NB4 (cell line): ENCODE measurements at regions not wholly inside any gene's neighbourhood (a gene's known extent, or its start where the extent isn't known, plus 50 kb on each side); places are given as distances from the start of the nearest gene placed in this dataset.
"Not testable (repeated sequence)": the region's sequence is repeated elsewhere in the genome, so short reads cannot be mapped to it uniquely, and the experiment has no call there.

ENCODE experiments used
- DNase-seq: peaks from one replicate; pipeline ENCODE4 v3.0.0; 2010; ENCODE audit warnings: low read depth
- H3K4me3 ChIP-seq: one replicate; pipeline ENCODE4 v1.5.1; 2011; ENCODE audit warnings: mild to moderate bottlenecking, low read depth, low read length, moderate library complexity
- MYC ChIP-seq: IDR thresholded peaks from 2 replicates; pipeline ENCODE4 v1.6.1; 2011; ENCODE audit warnings: low read depth, low read length
- POLR2A ChIP-seq: IDR thresholded peaks from 2 replicates; pipeline ENCODE4 v1.6.1; 2011; ENCODE audit warnings: mild to moderate bottlenecking; ENCODE audit not compliant: insufficient read length; ENCODE audit errors: extremely low read depth
- TF ChIP-seq, protein P1 (sequence below): IDR thresholded peaks from 2 replicates; pipeline ENCODE4 v1.6.1; 2011; ENCODE audit warnings: low read depth, low read length
- TF ChIP-seq, protein P2 (sequence below): IDR thresholded peaks from one replicate; pipeline ENCODE4 v1.5.1; 2012; ENCODE audit warnings: low read depth, low read length

DNA sequence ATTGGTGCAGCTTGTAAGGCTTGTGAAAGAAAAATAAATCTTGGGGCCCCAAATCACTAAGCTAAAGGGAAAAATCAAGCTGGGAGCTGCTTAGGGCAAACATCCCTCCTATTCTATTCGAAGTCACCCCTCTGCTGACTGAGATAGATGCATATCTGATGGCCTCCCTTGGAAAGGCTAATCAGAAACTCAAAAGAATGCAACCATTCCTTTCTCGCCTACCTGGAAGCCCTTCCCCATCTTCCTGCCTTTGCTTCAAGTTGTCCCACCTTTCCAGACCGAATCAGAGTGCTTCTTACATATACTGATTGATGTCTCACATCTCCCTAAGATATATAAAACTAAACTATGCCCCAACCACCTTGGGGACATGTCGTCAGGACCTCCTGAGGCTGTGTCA lies 240.3 kb downstream of the SKIDA1 start:
- H3K4me3 ChIP-seq = no peak overlapping the region
- no peak for DNase-seq
- TF ChIP-seq MYC = no peak
- TF ChIP-seq, protein P1, sequence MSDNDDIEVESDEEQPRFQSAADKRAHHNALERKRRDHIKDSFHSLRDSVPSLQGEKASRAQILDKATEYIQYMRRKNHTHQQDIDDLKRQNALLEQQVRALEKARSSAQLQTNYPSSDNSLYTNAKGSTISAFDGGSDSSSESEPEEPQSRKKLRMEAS = no peak
- TF ChIP-seq, protein P2, sequence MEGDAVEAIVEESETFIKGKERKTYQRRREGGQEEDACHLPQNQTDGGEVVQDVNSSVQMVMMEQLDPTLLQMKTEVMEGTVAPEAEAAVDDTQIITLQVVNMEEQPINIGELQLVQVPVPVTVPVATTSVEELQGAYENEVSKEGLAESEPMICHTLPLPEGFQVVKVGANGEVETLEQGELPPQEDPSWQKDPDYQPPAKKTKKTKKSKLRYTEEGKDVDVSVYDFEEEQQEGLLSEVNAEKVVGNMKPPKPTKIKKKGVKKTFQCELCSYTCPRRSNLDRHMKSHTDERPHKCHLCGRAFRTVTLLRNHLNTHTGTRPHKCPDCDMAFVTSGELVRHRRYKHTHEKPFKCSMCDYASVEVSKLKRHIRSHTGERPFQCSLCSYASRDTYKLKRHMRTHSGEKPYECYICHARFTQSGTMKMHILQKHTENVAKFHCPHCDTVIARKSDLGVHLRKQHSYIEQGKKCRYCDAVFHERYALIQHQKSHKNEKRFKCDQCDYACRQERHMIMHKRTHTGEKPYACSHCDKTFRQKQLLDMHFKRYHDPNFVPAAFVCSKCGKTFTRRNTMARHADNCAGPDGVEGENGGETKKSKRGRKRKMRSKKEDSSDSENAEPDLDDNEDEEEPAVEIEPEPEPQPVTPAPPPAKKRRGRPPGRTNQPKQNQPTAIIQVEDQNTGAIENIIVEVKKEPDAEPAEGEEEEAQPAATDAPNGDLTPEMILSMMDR = no peak
- no peak for TF ChIP-seq POLR2A

DNA sequence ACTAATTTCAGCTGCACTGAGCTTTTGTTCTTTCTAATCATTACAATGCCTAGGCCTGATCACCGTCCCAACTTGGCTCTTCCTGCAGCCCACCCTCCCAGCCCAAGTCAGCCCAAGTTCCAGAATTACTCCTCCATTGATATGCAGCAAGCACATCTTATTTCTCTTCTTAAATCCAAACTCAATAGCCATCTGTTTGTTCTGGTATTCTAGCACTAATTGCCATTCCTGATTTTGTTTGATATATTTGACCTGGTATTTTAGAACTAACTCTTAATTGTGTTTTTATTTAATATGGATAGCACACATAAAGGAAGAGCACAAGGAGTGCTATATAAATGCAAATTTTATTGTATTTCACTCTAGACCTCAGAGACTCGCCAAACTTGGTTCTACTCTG lies 241.2 kb downstream of the SKIDA1 start:
- DNase-seq = no peak
- TF ChIP-seq MYC = no peak
- TF ChIP-seq, protein P2 = no peak
- TF ChIP-seq, protein P1 = no peak
- no peak for TF ChIP-seq POLR2A
- H3K4me3 ChIP-seq = no peak overlapping the region

DNA sequence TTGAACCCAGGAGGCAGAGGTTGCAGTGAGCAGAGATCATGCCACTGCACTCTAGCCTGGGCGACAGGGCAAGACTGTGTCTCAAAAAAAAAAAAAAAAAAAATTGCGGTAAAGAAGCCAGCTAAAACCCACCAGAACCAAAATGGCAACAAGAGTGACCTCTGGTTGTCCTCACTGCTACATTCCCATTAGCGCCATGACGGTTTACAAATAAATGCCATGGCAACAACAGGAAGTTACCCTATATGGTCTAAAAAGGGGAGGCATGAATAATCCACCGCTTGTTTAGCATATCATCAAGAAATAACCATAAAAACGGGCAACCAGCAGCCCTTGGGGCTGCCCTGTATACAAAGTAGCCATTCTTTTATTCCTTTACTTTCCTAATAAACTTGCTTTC lies 242.4 kb downstream of the SKIDA1 start:
- not testable (repeated sequence) for H3K4me3 ChIP-seq, DNase-seq

DNA sequence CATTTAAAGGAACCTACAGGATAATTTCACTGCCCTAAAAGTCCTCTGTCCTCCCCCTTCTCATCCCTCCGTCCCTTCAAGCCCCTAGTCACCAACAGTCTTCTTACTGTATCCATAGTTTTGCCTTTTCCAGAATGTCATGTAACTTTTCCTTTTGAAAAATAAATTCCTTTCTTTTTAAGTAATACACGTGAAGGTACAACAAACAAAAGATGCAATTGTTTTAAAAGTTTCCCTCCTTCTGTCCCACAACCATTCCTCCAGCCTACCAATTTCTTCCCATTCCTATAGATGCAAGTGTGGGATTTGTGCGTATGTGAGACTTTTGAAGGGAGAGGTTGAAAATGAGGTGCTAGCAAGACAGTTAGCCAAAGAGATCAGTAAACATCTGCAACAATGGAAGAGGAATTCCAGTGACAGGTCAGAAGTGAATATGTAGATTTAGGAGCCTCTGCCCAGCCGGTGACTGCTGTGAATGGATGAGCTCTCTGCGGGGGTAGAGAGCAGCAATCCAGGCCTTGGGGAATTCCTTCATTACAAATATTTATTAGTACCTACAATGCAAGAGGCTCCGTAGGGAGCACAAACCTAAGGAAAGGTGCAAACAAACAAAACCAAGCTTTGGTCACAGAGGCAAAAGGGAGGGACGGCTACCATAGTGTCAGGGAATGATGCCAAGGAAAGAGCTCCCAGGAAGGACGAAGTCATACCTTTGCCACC lies 243.6 kb downstream of the SKIDA1 start:
- DNase-seq = no peak
- TF ChIP-seq MYC = no peak
- TF ChIP-seq, protein P1 = no peak
- TF ChIP-seq POLR2A = no peak
- TF ChIP-seq, protein P2 = no peak
- no peak overlapping the region for H3K4me3 ChIP-seq

DNA sequence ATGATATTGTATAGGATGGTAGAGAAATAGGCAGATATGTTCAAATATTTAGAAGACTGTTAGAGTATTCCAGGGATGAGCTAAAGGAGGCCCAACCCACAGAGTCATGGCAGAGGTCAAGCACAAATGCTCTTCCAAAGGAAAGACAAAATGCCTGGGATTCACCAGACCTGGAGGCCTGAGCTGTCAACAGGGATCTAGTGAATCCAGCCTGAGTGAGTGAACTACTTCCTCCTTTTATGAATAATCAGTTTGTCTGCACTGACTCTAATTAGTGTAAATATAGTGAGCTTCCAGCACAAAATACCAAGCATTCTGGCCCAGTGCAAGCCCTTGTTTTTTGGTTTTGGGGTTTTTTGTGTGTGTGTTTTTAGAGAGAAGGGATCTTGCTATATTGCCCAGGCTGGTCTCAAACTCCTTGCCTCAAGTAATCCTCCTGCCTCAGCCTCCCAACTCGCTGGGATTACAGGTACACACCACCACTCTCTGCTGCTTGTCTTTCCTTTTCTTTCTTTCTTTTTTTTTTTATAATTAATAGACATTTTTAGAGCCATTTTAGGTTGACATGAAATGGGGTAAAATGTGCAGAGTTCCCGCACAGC lies 244.4 kb downstream of the SKIDA1 start:
- no peak for TF ChIP-seq POLR2A
- TF ChIP-seq, protein P2 = no peak
- TF ChIP-seq, protein P1 = no peak
- no peak for TF ChIP-seq MYC
- DNase-seq = no peak
- H3K4me3 ChIP-seq = no peak overlapping the region

DNA sequence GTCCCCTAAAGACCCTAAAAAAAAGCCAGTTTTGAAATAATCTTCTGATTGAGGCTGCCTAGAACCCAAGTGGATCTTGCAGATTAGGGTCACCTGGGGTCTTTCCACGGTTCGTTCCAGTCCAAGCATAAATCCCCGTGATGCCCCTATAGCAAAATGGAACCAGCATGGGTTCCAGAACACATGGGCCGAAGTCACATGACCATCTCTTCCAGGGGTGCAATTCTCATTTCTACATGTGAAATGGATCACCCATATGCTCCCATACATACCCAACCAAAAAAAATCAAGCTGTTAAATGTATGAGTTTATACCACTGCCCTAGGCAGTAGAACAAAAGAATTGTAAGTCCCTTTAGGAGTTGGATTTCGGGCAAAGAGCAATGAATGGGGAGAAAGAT lies 245.4 kb downstream of the SKIDA1 start:
- no peak for DNase-seq
- H3K4me3 ChIP-seq = no peak overlapping the region
- no peak for TF ChIP-seq POLR2A
- TF ChIP-seq, protein P1 = no peak
- TF ChIP-seq, protein P2 = no peak
- no peak for TF ChIP-seq MYC
